ENCODE measurements at regions not wholly inside any gene's neighbourhood (a gene's known extent, or its start where the extent isn't known, plus 50 kb on each side); places are given as distances from the start of the nearest gene placed in this dataset.

- no CpG with 5 or more reads among the region's 1 CpG for WGBS (ENCODE audit: insufficient coverage)
- ChIA-PET CTCF (no interaction called here), POLR2A (no interaction called here)
- Histone ChIP-seq H3K79me2 (ENCODE audit: control insufficient read depth, insufficient read depth, low read length) (no peaks in the 10 kb centered on the region), H3K27ac (ENCODE audit: low read length in 2 of 2) (no peak overlapping the region), H3K4me3 (ENCODE audit: control extremely low read depth in 1 of 5, extremely low read depth in 1 of 5, insufficient read depth in 1 of 5, low read depth in 2 of 5, low read length in 4 of 5) (no peak overlapping the region), H2AFZ (ENCODE audit: insufficient read depth, low read depth, low read length, poor library complexity, severe bottlenecking) (no peak overlapping the region), H3K36me3 (replicated peaks in 1 of 2; ENCODE audit: control extremely low read depth in 1 of 2, control insufficient read depth in 1 of 2, extremely low read depth in 1 of 2, insufficient read depth in 2 of 2, low read length in 1 of 2) (no peaks in the 10 kb centered on the region), H3K9ac (ENCODE audit: low read length) (no peak overlapping the region), H3K27me3 (replicated peaks in 1 of 4; ENCODE audit: control extremely low read depth in 1 of 4, control insufficient read depth in 3 of 4, insufficient read depth in 4 of 4, low read length in 3 of 4) (peaks cover 0 to 5% (median 1%) of the 10 kb centered on the region in 4 experiments), H3K9me3 (ENCODE audit: control extremely low read depth in 1 of 3, control insufficient read depth in 2 of 3, insufficient read depth in 1 of 3, low read length in 2 of 3) (peaks cover 0 to 9% (median 3%) of the 10 kb centered on the region in 3 donors), H3K4me1 (ENCODE audit: control insufficient read depth in 2 of 2, insufficient read depth in 2 of 2, low read length in 2 of 2) (no peaks in the 10 kb centered on the region), H3K4me2 (replicated peaks; ENCODE audit: low read depth, low read length, poor library complexity, severe bottlenecking) (no peak overlapping the region), H4K20me1 (ENCODE audit: control insufficient read depth, insufficient read depth, low read length, poor library complexity, severe bottlenecking) (no peaks in the 10 kb centered on the region)
- TF ChIP-seq CTCF (IDR thresholded peaks at IDR 0.05): no peak
- Mint-ChIP-seq H3K4me1 (no peaks in the 10 kb centered on the region), H3K4me3 (no peak overlapping the region), H3K27me3 (peaks cover 6% of the 10 kb centered on the region), H3K27ac (no peak overlapping the region), H3K9me3 (ENCODE audit: insufficient read depth) (peaks cover 9% of the 10 kb centered on the region)
- ATAC-seq (ENCODE audit: low read depth) (no peak), DNase-seq (no peak)
- intact Hi-C loops (cut with micrococcal nuclease): no loop called here
Measured at GRCh38 chr13:78084401-78084800, 165.8 kb upstream of the EDNRB start.

GRCh38 chr13:78078168-78078567 is 159.5 kb upstream of the EDNRB start:
- H3K4me1 Mint-ChIP-seq: no peaks in the 10 kb centered on the region
- 100% methylated on average over 1 of the region's 3 CpGs for WGBS (ENCODE audit: insufficient coverage)
- Histone ChIP-seq H3K27ac (ENCODE audit: low read length in 2 of 2) (no peak overlapping the region), H4K20me1 (ENCODE audit: control insufficient read depth, insufficient read depth, low read length, poor library complexity, severe bottlenecking) (no peaks in the 10 kb centered on the region), H3K4me1 (ENCODE audit: control insufficient read depth in 2 of 2, insufficient read depth in 2 of 2, low read length in 2 of 2) (no peaks in the 10 kb centered on the region), H3K4me3 (ENCODE audit: control extremely low read depth in 1 of 5, extremely low read depth in 1 of 5, insufficient read depth in 1 of 5, low read depth in 2 of 5, low read length in 4 of 5) (no peak overlapping the region), H3K9me3 (ENCODE audit: control extremely low read depth in 1 of 3, control insufficient read depth in 2 of 3, insufficient read depth in 1 of 3, low read length in 2 of 3) (peaks cover 0 to 9% (median 1%) of the 10 kb centered on the region in 3 donors), H3K79me2 (ENCODE audit: control insufficient read depth, insufficient read depth, low read length) (no peaks in the 10 kb centered on the region), H3K27me3 (replicated peaks in 1 of 4; ENCODE audit: control extremely low read depth in 1 of 4, control insufficient read depth in 3 of 4, insufficient read depth in 4 of 4, low read length in 3 of 4) (no peaks in the 10 kb centered on the region), H3K4me2 (replicated peaks; ENCODE audit: low read depth, low read length, poor library complexity, severe bottlenecking) (no peak overlapping the region), H3K36me3 (replicated peaks in 1 of 2; ENCODE audit: control extremely low read depth in 1 of 2, control insufficient read depth in 1 of 2, extremely low read depth in 1 of 2, insufficient read depth in 2 of 2, low read length in 1 of 2) (no peaks in the 10 kb centered on the region), H3K9ac (ENCODE audit: low read length) (no peak overlapping the region), H2AFZ (ENCODE audit: insufficient read depth, low read depth, low read length, poor library complexity, severe bottlenecking) (no peak overlapping the region)
- H3K27me3 Mint-ChIP-seq: no peaks in the 10 kb centered on the region
- peaks cover 8% of the 10 kb centered on the region for H3K9me3 Mint-ChIP-seq (ENCODE audit: insufficient read depth)
- TF ChIP-seq EZH2 (IDR thresholded peaks at IDR 0.05; ENCODE audit: borderline replicate concordance, insufficient read depth, low read depth, low read length, poor library complexity, severe bottlenecking) (no peak), CTCF (IDR thresholded peaks at IDR 0.05) (no peak)
- DNase-seq (no peak), ATAC-seq (ENCODE audit: low read depth) (no peak)
- H3K27ac Mint-ChIP-seq: no peak overlapping the region
- intact Hi-C loops (cut with micrococcal nuclease): no loop called here
- no peak overlapping the region for H3K4me3 Mint-ChIP-seq
- ChIA-PET POLR2A (no interaction called here), CTCF (no interaction called here)

Data from B cell (primary cell).